ENCODE measurements at regions not wholly inside any gene's neighbourhood (a gene's known extent, or its start where the extent isn't known, plus 50 kb on each side); places are given as distances from the start of the nearest gene placed in this dataset.

GRCh38 chr13:107884564-107884963, 330.8 kb downstream of the LIG4 start:
- Histone ChIP-seq H3K27ac (ENCODE audit: low read depth, low read length, severe bottlenecking) (no peak overlapping the region), H3K36me3 (ENCODE audit: control insufficient read depth, insufficient read depth, low read length) (no peaks in the 10 kb centered on the region), H3K9me3 (ENCODE audit: control insufficient read depth, low read length) (peaks cover 4% of the 10 kb centered on the region), H3K4me1 (ENCODE audit: control insufficient read depth, insufficient read depth, low read length, poor library complexity, severe bottlenecking) (no peaks in the 10 kb centered on the region), H3K4me3 (ENCODE audit: extremely low read depth, insufficient read depth, low read length, poor library complexity, severe bottlenecking) (no peak overlapping the region)

- Histone ChIP-seq H3K4me1 (ENCODE audit: control insufficient read depth, insufficient read depth, low read length, poor library complexity, severe bottlenecking) (no peaks in the 10 kb centered on the region), H3K27ac (ENCODE audit: low read depth, low read length, severe bottlenecking) (no peak overlapping the region)
- 88 to 96% methylated on average over 6 of the region's 8 CpGs for WGBS, 2 experiments (ENCODE audit: insufficient coverage in 2 of 2)
These were observed 331.7 kb downstream of the LIG4 start for GRCh38 chr13:107883561-107884175.

GRCh38 chr13:107882708-107883560, 332.4 kb downstream of the LIG4 start:
- no peaks in the 10 kb centered on the region for H3K36me3 ChIP-seq (ENCODE audit: control insufficient read depth, insufficient read depth, low read length)
- no peaks in the 10 kb centered on the region for H3K4me1 ChIP-seq (ENCODE audit: control insufficient read depth, insufficient read depth, low read length, poor library complexity, severe bottlenecking)
- peaks cover 4% of the 10 kb centered on the region for H3K9me3 ChIP-seq (ENCODE audit: control insufficient read depth, low read length)
- no peak overlapping the region for H3K27ac ChIP-seq (ENCODE audit: low read depth, low read length, severe bottlenecking)
- H3K4me3 ChIP-seq (ENCODE audit: extremely low read depth, insufficient read depth, low read length, poor library complexity, severe bottlenecking), result no peak overlapping the region
- 74 to 87% methylated on average over 3 to 4 of the region's 11 CpGs for WGBS, 2 experiments (ENCODE audit: insufficient coverage in 2 of 2)

More at GRCh38 chr13:107883561-107884175, 331.7 kb downstream of the LIG4 start:
- H3K9me3 ChIP-seq (ENCODE audit: control insufficient read depth, low read length), result peaks cover 4% of the 10 kb centered on the region
- H3K36me3 ChIP-seq (ENCODE audit: control insufficient read depth, insufficient read depth, low read length), result no peaks in the 10 kb centered on the region
- H3K4me3 ChIP-seq (ENCODE audit: extremely low read depth, insufficient read depth, low read length, poor library complexity, severe bottlenecking), result no peak overlapping the region

GRCh38 chr13:107881362-107881761, 334.0 kb downstream of the LIG4 start:
- Histone ChIP-seq H3K4me1 (ENCODE audit: control insufficient read depth, insufficient read depth, low read length, poor library complexity, severe bottlenecking) (no peaks in the 10 kb centered on the region), H3K4me3 (ENCODE audit: extremely low read depth, insufficient read depth, low read length, poor library complexity, severe bottlenecking) (no peak overlapping the region), H3K9me3 (ENCODE audit: control insufficient read depth, low read length) (peaks cover 4% of the 10 kb centered on the region), H3K27ac (ENCODE audit: low read depth, low read length, severe bottlenecking) (no peak overlapping the region), H3K36me3 (ENCODE audit: control insufficient read depth, insufficient read depth, low read length) (no peaks in the 10 kb centered on the region)
- WGBS, 2 experiments (ENCODE audit: insufficient coverage in 2 of 2), result 75 to 85% methylated on average over 2 of the region's 3 CpGs

GRCh38 chr13:107874456-107874855, 340.9 kb downstream of the LIG4 start:
- Histone ChIP-seq H3K4me3 (ENCODE audit: extremely low read depth, insufficient read depth, low read length, poor library complexity, severe bottlenecking) (no peak overlapping the region), H3K27ac (ENCODE audit: low read depth, low read length, severe bottlenecking) (no peak overlapping the region), H3K36me3 (ENCODE audit: control insufficient read depth, insufficient read depth, low read length) (no peaks in the 10 kb centered on the region), H3K9me3 (ENCODE audit: control insufficient read depth, low read length) (no peaks in the 10 kb centered on the region), H3K4me1 (ENCODE audit: control insufficient read depth, insufficient read depth, low read length, poor library complexity, severe bottlenecking) (no peaks in the 10 kb centered on the region)
- WGBS, 2 experiments (ENCODE audit: insufficient coverage in 2 of 2), result no CpG with 5 or more reads among the region's 3 CpGs

GRCh38 chr13:107873926-107874325, 341.4 kb downstream of the LIG4 start:
- Histone ChIP-seq H3K4me1 (ENCODE audit: control insufficient read depth, insufficient read depth, low read length, poor library complexity, severe bottlenecking) (no peaks in the 10 kb centered on the region), H3K9me3 (ENCODE audit: control insufficient read depth, low read length) (no peaks in the 10 kb centered on the region), H3K36me3 (ENCODE audit: control insufficient read depth, insufficient read depth, low read length) (no peaks in the 10 kb centered on the region), H3K4me3 (ENCODE audit: extremely low read depth, insufficient read depth, low read length, poor library complexity, severe bottlenecking) (no peak overlapping the region), H3K27ac (ENCODE audit: low read depth, low read length, severe bottlenecking) (no peak overlapping the region)
- 95 to 100% methylated on average over 2 to 4 of the region's 5 CpGs for WGBS, 2 experiments (ENCODE audit: insufficient coverage in 2 of 2)

- WGBS, 2 experiments (ENCODE audit: insufficient coverage in 2 of 2), result 80 to 83% methylated on average over 1 to 4 of the region's 4 CpGs
- Histone ChIP-seq H3K4me1 (ENCODE audit: control insufficient read depth, insufficient read depth, low read length, poor library complexity, severe bottlenecking) (no peaks in the 10 kb centered on the region), H3K27ac (ENCODE audit: low read depth, low read length, severe bottlenecking) (no peak overlapping the region), H3K4me3 (ENCODE audit: extremely low read depth, insufficient read depth, low read length, poor library complexity, severe bottlenecking) (no peak overlapping the region), H3K9me3 (ENCODE audit: control insufficient read depth, low read length) (no peaks in the 10 kb centered on the region), H3K36me3 (ENCODE audit: control insufficient read depth, insufficient read depth, low read length) (no peaks in the 10 kb centered on the region)
These were observed 344.9 kb downstream of the LIG4 start for GRCh38 chr13:107870400-107870799.

- peaks cover 6% of the 10 kb centered on the region for H3K4me1 ChIP-seq (ENCODE audit: control insufficient read depth, insufficient read depth, low read length, poor library complexity, severe bottlenecking)
- peak overlapping the region; percentile 68 for H3K4me3 ChIP-seq (ENCODE audit: extremely low read depth, insufficient read depth, low read length, poor library complexity, severe bottlenecking)
- no peaks in the 10 kb centered on the region for H3K9me3 ChIP-seq (ENCODE audit: control insufficient read depth, low read length)
- 0 to 1% methylated on average over 64 to 69 of the region's 81 CpGs for WGBS, 2 experiments (ENCODE audit: insufficient coverage in 2 of 2)
- H3K36me3 ChIP-seq (ENCODE audit: control insufficient read depth, insufficient read depth, low read length), result no peaks in the 10 kb centered on the region
- no peak overlapping the region for H3K27ac ChIP-seq (ENCODE audit: low read depth, low read length, severe bottlenecking)
These were observed 347.4 kb downstream of the LIG4 start for GRCh38 chr13:107867701-107868661.

- no peaks in the 10 kb centered on the region for H3K36me3 ChIP-seq (ENCODE audit: control insufficient read depth, insufficient read depth, low read length)
- H3K27ac ChIP-seq (ENCODE audit: low read depth, low read length, severe bottlenecking), result peak overlapping the region; percentile 3
- peaks cover 6% of the 10 kb centered on the region for H3K4me1 ChIP-seq (ENCODE audit: control insufficient read depth, insufficient read depth, low read length, poor library complexity, severe bottlenecking)
- no peaks in the 10 kb centered on the region for H3K9me3 ChIP-seq (ENCODE audit: control insufficient read depth, low read length)
- peak overlapping the region; percentile 68 for H3K4me3 ChIP-seq (ENCODE audit: extremely low read depth, insufficient read depth, low read length, poor library complexity, severe bottlenecking)
- 0 to 1% methylated on average over 25 to 46 of the region's 79 CpGs for WGBS, 2 experiments (ENCODE audit: insufficient coverage in 2 of 2)
These were observed 348.3 kb downstream of the LIG4 start for GRCh38 chr13:107866941-107867623.

Measured in mesodermal cell (in vitro differentiated cells).